HepG2 (cell line): ENCODE measurements at regions not wholly inside any gene's neighbourhood (a gene's known extent, or its start where the extent isn't known, plus 50 kb on each side); places are given as distances from the start of the nearest gene placed in this dataset.

Source experiments
- ATAC-seq: fragments of 200-7000 bp; cut with Tn5 transposase; 3 replicates; pipeline ENCODE4 v1.9.1; 2020; ENCODE audit warnings: mild to moderate bottlenecking, moderate library complexity
- BruUV-seq: library from RNA; stranded (reverse); fragments of 400-500 nt; replicated peaks from 2 replicates; lab custom pipeline; 2021; lab: Mats Ljungman, UMichigan
- CTCF ChIA-PET: fragments of 300-600 bp; formaldehyde crosslinking; extraction: SDS; loops from one replicate; lab custom pipeline; 2021; ENCODE audit warnings: low total read pairs, inconsistent platforms, low intra/inter-chr PET ratio; lab: Yijun Ruan, JAX
- POLR2A ChIA-PET: fragments of 350-600 bp; sonication (Branson Sonifier 250); formaldehyde crosslinking; loops from one replicate; lab custom pipeline; 2020; ENCODE audit warnings: antibody characterized with exemption, inconsistent platforms; lab: Yijun Ruan, JAX
- DNase-seq: peaks from one replicate; pipeline ENCODE4 v3.0.0-alpha.2; 2015; ENCODE audit warnings: low spot score
- FAIRE-seq: peaks from 3 replicates; lab custom pipeline; 2011; peaks lifted over from hg19 to GRCh38; lab: Jason Lieb, UNC
- H2AFZ ChIP-seq: one replicate; pipeline ENCODE4 v1.6.1; 2011; ENCODE audit warnings: low read length, inconsistent platforms
- H3K27ac ChIP-seq: fragments of 300-600 bp; 3 replicates; pipeline ENCODE4 v1.8.0; 2011; ENCODE audit warnings: mixed run types, mild to moderate bottlenecking, mixed read lengths, low read length, inconsistent platforms; ENCODE audit not compliant: insufficient read depth; ENCODE audit errors: extremely low read length
- H3K27me3 ChIP-seq, 2 experiments: fragments of 200-600 bp in 1 of 2; 2 replicates in 1 of 2; 3 replicates in 1 of 2; pipeline versions ENCODE4 v1.6.0 to v1.8.0; 2011; ENCODE audit warnings: low read length in 2 of 2, mild to moderate bottlenecking in 2 of 2, moderate library complexity in 2 of 2, inconsistent platforms in 1 of 2; ENCODE audit not compliant: insufficient read depth in 2 of 2, control insufficient read depth in 1 of 2
- H3K36me3 ChIP-seq, 2 experiments: fragments of 200-600 bp in 1 of 2; replicated peaks in 1 of 2; 2 replicates in 1 of 2; 3 replicates in 1 of 2; pipeline versions ENCODE4 v1.5.1 to v1.8.0; 2011; ENCODE audit warnings: low read length in 2 of 2, inconsistent platforms in 1 of 2; ENCODE audit not compliant: insufficient read depth in 2 of 2, control insufficient read depth in 1 of 2
- H3K4me1 ChIP-seq: 2 replicates; pipeline ENCODE4 v1.5.1; 2012; ENCODE audit warnings: low read length, inconsistent platforms; ENCODE audit not compliant: insufficient read depth
- H3K4me2 ChIP-seq: 2 replicates; pipeline ENCODE4 v1.6.0; 2011; ENCODE audit warnings: low read depth, low read length, inconsistent platforms
- H3K4me3 ChIP-seq, 3 experiments: fragments of 200-600 bp in 1 of 3; sonication (generic), shearing (Covaris generic) in 1 of 3; replicated peaks in 1 of 3; 2 replicates each; pipeline ENCODE4 v1.5.1; 2011 to 2016; ENCODE audit warnings: low read length in 3 of 3, inconsistent platforms in 2 of 3, low read depth in 2 of 3, mild to moderate bottlenecking in 2 of 3, control low read depth in 1 of 3, mixed read lengths in 1 of 3; ENCODE audit not compliant: insufficient read depth in 1 of 3
- H3K79me2 ChIP-seq: one replicate; pipeline ENCODE4 v1.6.1; 2011; ENCODE audit warnings: low read length, inconsistent platforms; ENCODE audit not compliant: insufficient read depth
- H3K9ac ChIP-seq: 2 replicates; pipeline ENCODE4 v1.6.0; 2011; ENCODE audit warnings: mild to moderate bottlenecking, low read depth, low read length, inconsistent platforms; ENCODE audit not compliant: insufficient read depth
- H3K9me3 ChIP-seq: 2 replicates; pipeline ENCODE4 v1.5.1; 2012; ENCODE audit warnings: mild to moderate bottlenecking, low read length
- H4K20me1 ChIP-seq: 2 replicates; pipeline ENCODE4 v1.6.0; 2011; ENCODE audit warnings: inconsistent platforms, mild to moderate bottlenecking, low read length, moderate library complexity; ENCODE audit not compliant: insufficient read depth
- CENPT ChIP-seq: sonication (generic); formaldehyde crosslinking; IDR thresholded peaks from 2 replicates; pipeline ENCODE4 v1.8.0; 2022; ENCODE audit warnings: low read depth, mild to moderate bottlenecking, moderate library complexity, missing genetic modification reagents
- FOXC1 ChIP-seq: sonication (generic); formaldehyde crosslinking; IDR thresholded peaks from 2 replicates; pipeline ENCODE4 v1.8.0; 2022; ENCODE audit warnings: mild to moderate bottlenecking, missing genetic modification reagents, borderline replicate concordance
- FOXK1 ChIP-seq: sonication (generic); formaldehyde crosslinking; IDR thresholded peaks from 2 replicates; pipeline ENCODE4 v1.4.0; 2020; ENCODE audit warnings: low read depth, missing genetic modification reagents, borderline replicate concordance
- MEIS2 ChIP-seq: sonication (generic); formaldehyde crosslinking; IDR thresholded peaks from 2 replicates; pipeline ENCODE4 v1.9.0; 2021; ENCODE audit warnings: mild to moderate bottlenecking, missing genetic modification reagents
- MYC ChIP-seq: sonication (generic); formaldehyde crosslinking; IDR thresholded peaks from 2 replicates; pipeline ENCODE4 v1.9.0; 2021; ENCODE audit warnings: missing genetic modification reagents, borderline replicate concordance
- REL ChIP-seq: sonication (generic); formaldehyde crosslinking; conservative IDR thresholded peaks from 2 replicates; pipeline ENCODE4 v1.8.0; 2022; ENCODE audit warnings: mild to moderate bottlenecking, missing genetic modification reagents, moderate library complexity
- STAG1 ChIP-seq: sonication (generic); formaldehyde crosslinking; IDR thresholded peaks from 2 replicates; pipeline ENCODE4 v1.4.0; 2020; ENCODE audit warnings: missing genetic modification reagents
- TRIM22 ChIP-seq: fragments of 450-650 bp; IDR thresholded peaks from 2 replicates; pipeline ENCODE4 v1.6.1; 2017
- ZNF703 ChIP-seq: sonication (generic); formaldehyde crosslinking; IDR thresholded peaks from 2 replicates; pipeline ENCODE4 v1.5.1; 2020; ENCODE audit warnings: missing genetic modification reagents, mild to moderate bottlenecking, moderate library complexity, borderline replicate concordance
- ZNF709 ChIP-seq: sonication (generic); formaldehyde crosslinking; IDR thresholded peaks from 2 replicates; pipeline ENCODE4 v1.5.0; 2020; ENCODE audit warnings: mild to moderate bottlenecking, missing genetic modification reagents
- WGBS: methylation state at CpG from one replicate; pipeline ENCODE4 v1.1.6; 2017; ENCODE audit warnings: low lambda C conversion rate; 5-methylcytosine and 5-hydroxymethylcytosine counted together
- in situ Hi-C: cut with HindIII; loops from 2 replicates; pipeline ENCODE4 v1.10.0; 2017; ENCODE audit warnings: low pct_unique_long_range_greater_than_20kb; ENCODE audit not compliant: extremely low pct_ligation_motif_present
- intact Hi-C: fragments of 100-400 bp; cut with micrococcal nuclease; formaldehyde crosslinking; loops from one replicate; pipeline ENCODE4 v1.10.0; 2022; ENCODE audit not compliant: unreplicated experiment
- TF ChIP-seq, protein P1 (sequence below): sonication (generic); formaldehyde crosslinking; IDR thresholded peaks from 2 replicates; pipeline ENCODE4 v1.4.0; 2020; ENCODE audit warnings: low read depth, mild to moderate bottlenecking, missing genetic modification reagents
- TF ChIP-seq, protein P2 (sequence below): IDR thresholded peaks from 2 replicates; pipeline ENCODE4 v1.6.1; 2016; ENCODE audit warnings: missing genetic modification reagents, missing compliant biosample characterization

DNA sequence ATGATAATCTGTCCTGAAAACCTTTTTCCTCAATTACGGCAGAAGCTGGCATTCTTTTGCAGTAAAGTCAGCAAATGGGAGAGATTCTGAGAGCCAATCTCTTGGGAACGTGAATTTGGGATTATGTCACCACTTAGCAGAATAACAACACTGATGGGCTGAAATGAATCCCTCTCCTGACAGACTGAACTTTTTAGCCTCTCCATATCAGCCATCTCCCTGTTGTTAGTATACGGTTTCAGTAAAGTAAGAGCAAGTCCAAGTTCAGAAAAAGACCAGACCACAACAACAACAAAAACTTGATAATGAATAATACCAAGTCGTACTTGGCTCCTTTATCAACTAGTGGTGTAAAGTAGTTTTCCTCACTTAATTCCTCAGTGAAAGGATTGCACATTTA lies 1048.8 kb downstream of the GATA3 start:
- no peaks in the 10 kb centered on the region for H3K4me1 ChIP-seq
- TF ChIP-seq REL (CRISPR knock-in tag), result no peak
- TF ChIP-seq, protein P1, sequence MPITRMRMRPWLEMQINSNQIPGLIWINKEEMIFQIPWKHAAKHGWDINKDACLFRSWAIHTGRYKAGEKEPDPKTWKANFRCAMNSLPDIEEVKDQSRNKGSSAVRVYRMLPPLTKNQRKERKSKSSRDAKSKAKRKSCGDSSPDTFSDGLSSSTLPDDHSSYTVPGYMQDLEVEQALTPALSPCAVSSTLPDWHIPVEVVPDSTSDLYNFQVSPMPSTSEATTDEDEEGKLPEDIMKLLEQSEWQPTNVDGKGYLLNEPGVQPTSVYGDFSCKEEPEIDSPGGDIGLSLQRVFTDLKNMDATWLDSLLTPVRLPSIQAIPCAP (CRISPR knock-in tag), result no peak
- no peak for TF ChIP-seq MEIS2
- no peaks in the 10 kb centered on the region for H4K20me1 ChIP-seq
- no peak overlapping the region for H3K9ac ChIP-seq
- POLR2A ChIA-PET, result no interaction called here
- H3K4me3 ChIP-seq, result no peak overlapping the region
- FAIRE-seq (no peak), ATAC-seq (no peak), DNase-seq (no peak)
- H3K4me2 ChIP-seq, result no peak overlapping the region
- CTCF ChIA-PET, result no interaction called here
- H3K9me3 ChIP-seq, result no peaks in the 10 kb centered on the region
- no peaks in the 10 kb centered on the region for H3K79me2 ChIP-seq
- no peaks in the 10 kb centered on the region for H3K36me3 ChIP-seq
- no peaks in the 10 kb centered on the region for H3K27me3 ChIP-seq
- 5% methylated on average over 4 of the region's 4 CpGs for whole genome bisulfite sequencing
- intact Hi-C loops (no loop called here), in situ Hi-C loops (no loop called here)
- H3K27ac ChIP-seq, result no peak overlapping the region
- no TSS peak for BruUV-seq
- H2AFZ ChIP-seq, result no peak overlapping the region

GRCh38 chr10:9111976-9112375 lies 1057.5 kb downstream of the GATA3 start:
- ChIA-PET POLR2A (no interaction called here), CTCF (no interaction called here)
- intact Hi-C loops (no loop called here), in situ Hi-C loops (no loop called here)
- FAIRE-seq, result no peak
- no peak for DNase-seq
- Histone ChIP-seq H3K9me3 (no peaks in the 10 kb centered on the region), H3K4me2 (no peak overlapping the region), H3K79me2 (no peaks in the 10 kb centered on the region), H2AFZ (no peak overlapping the region), H3K4me3 (no peak overlapping the region), H3K27me3 (no peaks in the 10 kb centered on the region), H4K20me1 (no peaks in the 10 kb centered on the region), H3K27ac (no peak overlapping the region), H3K9ac (no peak overlapping the region), H3K36me3 (no peaks in the 10 kb centered on the region), H3K4me1 (no peaks in the 10 kb centered on the region)
- no TSS peak for BruUV-seq
- ATAC-seq, result no peak
- TF ChIP-seq ZNF703, result no peak
- no peak for TF ChIP-seq STAG1 (CRISPR knock-in tag)
- TF ChIP-seq CENPT (CRISPR knock-in tag), result no peak
- TF ChIP-seq FOXC1, result no peak
- TF ChIP-seq ZNF709, result no peak
- TF ChIP-seq, protein P2, sequence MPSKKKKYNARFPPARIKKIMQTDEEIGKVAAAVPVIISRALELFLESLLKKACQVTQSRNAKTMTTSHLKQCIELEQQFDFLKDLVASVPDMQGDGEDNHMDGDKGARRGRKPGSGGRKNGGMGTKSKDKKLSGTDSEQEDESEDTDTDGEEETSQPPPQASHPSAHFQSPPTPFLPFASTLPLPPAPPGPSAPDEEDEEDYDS, result no peak
- TF ChIP-seq TRIM22, result no peak
- no peak for TF ChIP-seq FOXK1
- TF ChIP-seq MYC, result no peak
- WGBS, result 0% methylated on average over 4 of the region's 4 CpGs
